Liver (tissue), 8 donors: ENCODE measurements at regions not wholly inside any gene's neighbourhood (a gene's known extent, or its start where the extent isn't known, plus 50 kb on each side); places are given as distances from the start of the nearest gene placed in this dataset.

Experiments used
- DNase-seq: peaks from one replicate; pipeline ENCODE4 v3.0.0-alpha.2; 2017; ENCODE audit warnings: low spot score
- H3K27ac ChIP-seq, 2 donors: one replicate each; pipeline ENCODE4 v1.7.0; 2013; ENCODE audit warnings: inconsistent platforms in 2 of 2, low read length in 2 of 2, control low read depth in 1 of 2, low read depth in 1 of 2, mild to moderate bottlenecking in 1 of 2
- H3K27me3 ChIP-seq, 4 donors: one replicate each; pipeline versions ENCODE4 v1.6.1 to v1.7.0; 2013; ENCODE audit warnings: low read length in 3 of 4, inconsistent platforms in 1 of 4, mild to moderate bottlenecking in 1 of 4, moderate library complexity in 1 of 4; ENCODE audit not compliant: control insufficient read depth in 4 of 4, insufficient read depth in 4 of 4
- H3K36me3 ChIP-seq, 4 donors: one replicate each; pipeline versions ENCODE4 v1.6.1 to v1.7.0; 2013; ENCODE audit warnings: low read length in 3 of 4, mild to moderate bottlenecking in 3 of 4, low read depth in 1 of 4, moderate library complexity in 1 of 4; ENCODE audit not compliant: control insufficient read depth in 4 of 4, insufficient read depth in 3 of 4
- H3K4me1 ChIP-seq, 4 donors: one replicate each; pipeline versions ENCODE4 v1.6.1 to v1.7.0; 2013; ENCODE audit warnings: low read length in 3 of 4, mild to moderate bottlenecking in 3 of 4, moderate library complexity in 1 of 4; ENCODE audit not compliant: control insufficient read depth in 4 of 4, insufficient read depth in 4 of 4
- H3K4me3 ChIP-seq, 3 donors: one replicate each; pipeline versions ENCODE4 v1.6.1 to v1.7.0; 2013; ENCODE audit warnings: low read length in 3 of 3, control low read depth in 1 of 3, low read depth in 1 of 3, mild to moderate bottlenecking in 1 of 3
- H3K9ac ChIP-seq, 2 donors: one replicate each; pipeline ENCODE4 v1.7.0; 2013; ENCODE audit warnings: low read length in 2 of 2, mild to moderate bottlenecking in 2 of 2, moderate library complexity in 2 of 2, control low read depth in 1 of 2, low read depth in 1 of 2
- H3K9me3 ChIP-seq, 4 donors: one replicate each; pipeline versions ENCODE4 v1.6.1 to v1.7.0; 2013; ENCODE audit warnings: low read length in 3 of 4; ENCODE audit not compliant: control insufficient read depth in 4 of 4
- CTCF ChIP-seq: fragments of 150-350 bp; IDR thresholded peaks from 2 replicates; pipeline ENCODE4 v1.5.1; 2017; ENCODE audit warnings: improper control_type of control experiment, low read depth, low read length; ENCODE audit not compliant: missing input control
- GABPA ChIP-seq, 2 donors: IDR thresholded peaks in 1 of 2; conservative IDR thresholded peaks in 1 of 2; 2 replicates each; pipeline ENCODE4 v1.6.1; 2016; ENCODE audit warnings: antibody characterized with exemption in 2 of 2, mild to moderate bottlenecking in 1 of 2, moderate library complexity in 1 of 2
- NR2F2 ChIP-seq: IDR thresholded peaks from 2 replicates; pipeline ENCODE4 v1.6.1; 2016; ENCODE audit warnings: antibody characterized with exemption
- SP1 ChIP-seq: IDR thresholded peaks from 2 replicates; pipeline ENCODE4 v1.6.1; 2018; ENCODE audit warnings: antibody characterized with exemption, mild to moderate bottlenecking
- YY1 ChIP-seq: IDR thresholded peaks from 2 replicates; pipeline ENCODE4 v1.6.1; 2016; ENCODE audit warnings: antibody characterized with exemption, mild to moderate bottlenecking
- ZBTB33 ChIP-seq: IDR thresholded peaks from 2 replicates; pipeline ENCODE4 v1.6.1; 2016; ENCODE audit warnings: antibody characterized with exemption
- WGBS: extraction: QIAGEN DNeasy Blood & Tissue Kit; methylation state at CpG from one replicate; pipeline ENCODE4 v1.1.7; 2013; 5-methylcytosine and 5-hydroxymethylcytosine counted together
- TF ChIP-seq, protein P1 (sequence below): IDR thresholded peaks from 2 replicates; pipeline ENCODE4 v1.6.1; 2016; ENCODE audit warnings: antibody characterized with exemption
- TF ChIP-seq, protein P2 (sequence below): IDR thresholded peaks from 2 replicates; pipeline ENCODE4 v1.6.1; 2016; ENCODE audit warnings: antibody characterized with exemption, mild to moderate bottlenecking
- donor health status: healthy.
- donor health status: healthy.
- donor health status: healthy.
- donor health status: healthy.
- donor health status: healthy.

- Histone ChIP-seq H3K9me3 (no peaks in the 10 kb centered on the region), H3K27me3 (no peaks in the 10 kb centered on the region), H3K27ac (no peak overlapping the region), H3K36me3 (no peaks in the 10 kb centered on the region), H3K4me3 (no peak overlapping the region), H3K4me1 (no peaks in the 10 kb centered on the region), H3K9ac (no peak overlapping the region)
- TF ChIP-seq, protein P1, sequence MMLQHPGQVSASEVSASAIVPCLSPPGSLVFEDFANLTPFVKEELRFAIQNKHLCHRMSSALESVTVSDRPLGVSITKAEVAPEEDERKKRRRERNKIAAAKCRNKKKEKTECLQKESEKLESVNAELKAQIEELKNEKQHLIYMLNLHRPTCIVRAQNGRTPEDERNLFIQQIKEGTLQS = no peak
- no peak for TF ChIP-seq YY1
- TF ChIP-seq CTCF = no peak
- no peak for TF ChIP-seq SP1
- no peak for TF ChIP-seq NR2F2
- no peak for TF ChIP-seq GABPA (IDR thresholded peaks at IDR 0.05 in 1 of 2, conservative IDR thresholded peaks at IDR 0.05 in 1 of 2)
- 94% methylated on average over 4 of the region's 4 CpGs for WGBS
- no peak for DNase-seq
These were observed 50.2 kb upstream of the HIVEP1 start for GRCh38 chr6:11961923-11962322.

DNA sequence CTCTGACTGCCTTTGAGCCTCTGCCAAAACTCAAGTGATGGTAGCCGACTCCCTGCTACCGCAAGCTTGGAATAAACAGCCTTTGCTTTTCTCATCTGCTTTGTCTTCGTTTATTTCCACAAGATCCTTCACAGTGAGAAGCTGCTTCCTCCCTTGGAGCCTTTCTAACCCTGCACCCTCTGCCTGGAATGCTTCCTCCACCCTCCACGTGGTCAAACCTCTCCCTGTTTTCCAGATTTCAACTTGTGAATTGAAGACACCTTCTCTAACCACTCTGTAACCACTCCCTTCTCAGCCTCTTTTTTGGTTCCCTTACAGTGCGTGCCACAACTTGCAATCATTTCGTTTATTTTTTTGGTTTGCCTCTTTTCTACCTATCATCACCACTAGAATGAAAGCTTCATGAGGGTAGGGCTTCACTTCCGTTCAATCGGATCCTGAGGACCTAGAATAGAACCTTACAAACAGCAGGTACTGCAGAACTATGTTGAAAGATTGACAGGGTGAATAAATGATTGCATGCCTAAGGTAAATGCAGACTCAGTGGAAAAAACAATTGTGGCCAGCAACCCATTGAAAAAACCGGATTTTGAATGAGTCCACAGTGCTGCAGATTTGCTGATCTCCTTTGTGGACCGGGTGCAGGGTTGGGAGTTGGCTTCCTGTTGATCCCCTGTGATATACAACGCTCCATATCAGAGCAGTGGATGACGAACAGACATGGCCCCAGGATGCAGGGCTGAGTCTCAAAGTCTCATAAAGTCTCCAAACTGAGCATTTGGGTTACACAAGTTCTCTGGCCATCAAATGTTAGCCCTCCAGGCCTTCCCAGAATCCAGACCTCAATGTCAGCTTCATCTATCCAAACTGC, 51.0 kb upstream of the HIVEP1 start:
- H3K4me1 ChIP-seq = no peaks in the 10 kb centered on the region
- DNase-seq = no peak
- WGBS = 82% methylated on average over 12 of the region's 12 CpGs

More for the DNA sequence above, 51.0 kb upstream of the HIVEP1 start:
- TF ChIP-seq ZBTB33 (no peak), GABPA (IDR thresholded peaks at IDR 0.05 in 1 of 2, conservative IDR thresholded peaks at IDR 0.05 in 1 of 2) (no peak), YY1 (no peak), SP1 (no peak)
- TF ChIP-seq, protein P2, sequence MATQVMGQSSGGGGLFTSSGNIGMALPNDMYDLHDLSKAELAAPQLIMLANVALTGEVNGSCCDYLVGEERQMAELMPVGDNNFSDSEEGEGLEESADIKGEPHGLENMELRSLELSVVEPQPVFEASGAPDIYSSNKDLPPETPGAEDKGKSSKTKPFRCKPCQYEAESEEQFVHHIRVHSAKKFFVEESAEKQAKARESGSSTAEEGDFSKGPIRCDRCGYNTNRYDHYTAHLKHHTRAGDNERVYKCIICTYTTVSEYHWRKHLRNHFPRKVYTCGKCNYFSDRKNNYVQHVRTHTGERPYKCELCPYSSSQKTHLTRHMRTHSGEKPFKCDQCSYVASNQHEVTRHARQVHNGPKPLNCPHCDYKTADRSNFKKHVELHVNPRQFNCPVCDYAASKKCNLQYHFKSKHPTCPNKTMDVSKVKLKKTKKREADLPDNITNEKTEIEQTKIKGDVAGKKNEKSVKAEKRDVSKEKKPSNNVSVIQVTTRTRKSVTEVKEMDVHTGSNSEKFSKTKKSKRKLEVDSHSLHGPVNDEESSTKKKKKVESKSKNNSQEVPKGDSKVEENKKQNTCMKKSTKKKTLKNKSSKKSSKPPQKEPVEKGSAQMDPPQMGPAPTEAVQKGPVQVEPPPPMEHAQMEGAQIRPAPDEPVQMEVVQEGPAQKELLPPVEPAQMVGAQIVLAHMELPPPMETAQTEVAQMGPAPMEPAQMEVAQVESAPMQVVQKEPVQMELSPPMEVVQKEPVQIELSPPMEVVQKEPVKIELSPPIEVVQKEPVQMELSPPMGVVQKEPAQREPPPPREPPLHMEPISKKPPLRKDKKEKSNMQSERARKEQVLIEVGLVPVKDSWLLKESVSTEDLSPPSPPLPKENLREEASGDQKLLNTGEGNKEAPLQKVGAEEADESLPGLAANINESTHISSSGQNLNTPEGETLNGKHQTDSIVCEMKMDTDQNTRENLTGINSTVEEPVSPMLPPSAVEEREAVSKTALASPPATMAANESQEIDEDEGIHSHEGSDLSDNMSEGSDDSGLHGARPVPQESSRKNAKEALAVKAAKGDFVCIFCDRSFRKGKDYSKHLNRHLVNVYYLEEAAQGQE = no peak
- TF ChIP-seq, protein P1 = no peak
- H3K4me3 ChIP-seq = no peak overlapping the region
- H3K36me3 ChIP-seq = no peaks in the 10 kb centered on the region
- no peaks in the 10 kb centered on the region for H3K9me3 ChIP-seq
- no peaks in the 10 kb centered on the region for H3K27me3 ChIP-seq
- no peak overlapping the region for H3K27ac ChIP-seq
- no peak overlapping the region for H3K9ac ChIP-seq
